CD4-positive, alpha-beta T cell treated with Interleukin-12 subunit alpha and Interleukin-12 subunit beta, for 1 hour (primary cell): ENCODE measurements at regions not wholly inside any gene's neighbourhood (a gene's known extent, or its start where the extent isn't known, plus 50 kb on each side); places are given as distances from the start of the nearest gene placed in this dataset.

Experiments
- DNase-seq: peaks from one replicate; pipeline ENCODE4 v3.0.0-alpha.2; 2020

GRCh38 chr11:115736146-115736545 is 231.9 kb upstream of the CADM1 start:
- DNase-seq = no peak

- DNase-seq = no peak
Measured at GRCh38 chr11:115724666-115725065, 220.5 kb upstream of the CADM1 start.

GRCh38 chr11:115722711-115723110 is 218.5 kb upstream of the CADM1 start:
- DNase-seq = no peak

GRCh38 chr11:115721296-115721995 is 217.2 kb upstream of the CADM1 start:
- no peak for DNase-seq

- DNase-seq = no peak
Measured at GRCh38 chr11:115720602-115721245, 216.5 kb upstream of the CADM1 start.

- no peak for DNase-seq
Measured at GRCh38 chr11:115718945-115719344, 214.7 kb upstream of the CADM1 start.

GRCh38 chr11:115718106-115718505 is 213.9 kb upstream of the CADM1 start:
- no peak for DNase-seq

GRCh38 chr11:115716601-115717529 is 212.7 kb upstream of the CADM1 start:
- DNase-seq = no peak

GRCh38 chr11:115716080-115716479 is 211.9 kb upstream of the CADM1 start:
- DNase-seq = no peak

GRCh38 chr11:115715251-115715770 is 211.1 kb upstream of the CADM1 start:
- no peak for DNase-seq

GRCh38 chr11:115712296-115712695 is 208.1 kb upstream of the CADM1 start:
- DNase-seq = no peak

GRCh38 chr11:115710980-115711379 is 206.8 kb upstream of the CADM1 start:
- no peak for DNase-seq

GRCh38 chr11:115710426-115710825 is 206.2 kb upstream of the CADM1 start:
- DNase-seq = no peak

- no peak for DNase-seq
Measured at GRCh38 chr11:115709297-115709696, 205.1 kb upstream of the CADM1 start.

- DNase-seq = no peak
Measured at GRCh38 chr11:115707180-115707905, 203.1 kb upstream of the CADM1 start.

- DNase-seq = no peak
Measured at GRCh38 chr11:115706626-115707135, 202.5 kb upstream of the CADM1 start.

GRCh38 chr11:115705200-115705599 is 201.0 kb upstream of the CADM1 start:
- no peak for DNase-seq

GRCh38 chr11:115700981-115701875 is 197.0 kb upstream of the CADM1 start:
- no peak for DNase-seq

- no peak for DNase-seq
Measured at GRCh38 chr11:115700496-115700895, 196.3 kb upstream of the CADM1 start.

- no peak for DNase-seq
Measured at GRCh38 chr11:115699733-115700132, 195.5 kb upstream of the CADM1 start.

- no peak for DNase-seq
Measured at GRCh38 chr11:115699326-115699725, 195.1 kb upstream of the CADM1 start.
